ENCODE measurements at regions not wholly inside any gene's neighbourhood (a gene's known extent, or its start where the extent isn't known, plus 50 kb on each side); places are given as distances from the start of the nearest gene placed in this dataset.

DNA sequence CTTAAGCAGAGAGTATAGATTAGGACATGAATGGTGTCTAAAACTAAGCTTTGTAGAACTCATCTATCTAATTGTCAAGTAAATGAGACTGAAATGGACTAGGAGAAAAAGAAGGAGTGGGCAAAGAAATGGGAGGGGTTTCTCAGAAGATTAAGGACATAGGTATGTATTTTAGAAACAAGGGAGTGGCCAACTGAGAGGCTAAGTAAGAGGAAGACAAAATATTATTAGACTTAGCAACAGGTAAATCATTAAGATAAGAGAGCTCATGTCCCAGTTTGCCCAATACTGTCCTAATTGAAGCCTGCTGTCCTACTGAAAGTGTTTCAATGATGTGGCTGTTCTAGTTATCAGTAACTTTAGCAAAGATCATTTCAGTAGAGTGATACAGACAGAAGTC, 171.4 kb downstream of the KITLG start:
- no peak for TF ChIP-seq POLR2A (IDR thresholded peaks at IDR 0.05; ENCODE audit: extremely low read depth, insufficient read length)
- TF ChIP-seq, protein P1, sequence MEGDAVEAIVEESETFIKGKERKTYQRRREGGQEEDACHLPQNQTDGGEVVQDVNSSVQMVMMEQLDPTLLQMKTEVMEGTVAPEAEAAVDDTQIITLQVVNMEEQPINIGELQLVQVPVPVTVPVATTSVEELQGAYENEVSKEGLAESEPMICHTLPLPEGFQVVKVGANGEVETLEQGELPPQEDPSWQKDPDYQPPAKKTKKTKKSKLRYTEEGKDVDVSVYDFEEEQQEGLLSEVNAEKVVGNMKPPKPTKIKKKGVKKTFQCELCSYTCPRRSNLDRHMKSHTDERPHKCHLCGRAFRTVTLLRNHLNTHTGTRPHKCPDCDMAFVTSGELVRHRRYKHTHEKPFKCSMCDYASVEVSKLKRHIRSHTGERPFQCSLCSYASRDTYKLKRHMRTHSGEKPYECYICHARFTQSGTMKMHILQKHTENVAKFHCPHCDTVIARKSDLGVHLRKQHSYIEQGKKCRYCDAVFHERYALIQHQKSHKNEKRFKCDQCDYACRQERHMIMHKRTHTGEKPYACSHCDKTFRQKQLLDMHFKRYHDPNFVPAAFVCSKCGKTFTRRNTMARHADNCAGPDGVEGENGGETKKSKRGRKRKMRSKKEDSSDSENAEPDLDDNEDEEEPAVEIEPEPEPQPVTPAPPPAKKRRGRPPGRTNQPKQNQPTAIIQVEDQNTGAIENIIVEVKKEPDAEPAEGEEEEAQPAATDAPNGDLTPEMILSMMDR (IDR thresholded peaks at IDR 0.05; ENCODE audit: low read depth, low read length), result no peak
- TF ChIP-seq, protein P2, sequence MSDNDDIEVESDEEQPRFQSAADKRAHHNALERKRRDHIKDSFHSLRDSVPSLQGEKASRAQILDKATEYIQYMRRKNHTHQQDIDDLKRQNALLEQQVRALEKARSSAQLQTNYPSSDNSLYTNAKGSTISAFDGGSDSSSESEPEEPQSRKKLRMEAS (IDR thresholded peaks at IDR 0.05; ENCODE audit: low read depth, low read length), result no peak
